HG03460 (cell line): ENCODE measurements at regions not wholly inside any gene's neighbourhood (a gene's known extent, or its start where the extent isn't known, plus 50 kb on each side); places are given as distances from the start of the nearest gene placed in this dataset.

Experiments
- ATAC-seq: cut with Tn5 transposase; IDR thresholded peaks from one replicate; pipeline ENCODE4 v1.9.1; 2021; ENCODE audit not compliant: unreplicated experiment

- no peak for ATAC-seq
Measured at GRCh38 chr3:29099296-29099695, 181.6 kb upstream of the RBMS3 start.

- ATAC-seq: no peak
Measured at GRCh38 chr3:29099775-29100174, 181.1 kb upstream of the RBMS3 start.

GRCh38 chr3:29100292-29100691 is 180.6 kb upstream of the RBMS3 start:
- no peak for ATAC-seq

GRCh38 chr3:29128001-29128400 is 152.9 kb upstream of the RBMS3 start:
- ATAC-seq: no peak

GRCh38 chr3:29137601-29138000 is 143.3 kb upstream of the RBMS3 start:
- ATAC-seq: no peak

GRCh38 chr3:29138171-29138570 is 142.7 kb upstream of the RBMS3 start:
- ATAC-seq: no peak

GRCh38 chr3:29140666-29141065 is 140.2 kb upstream of the RBMS3 start:
- ATAC-seq: no peak

- no peak for ATAC-seq
Measured at GRCh38 chr3:29141197-29141917, 139.5 kb upstream of the RBMS3 start.

GRCh38 chr3:29141918-29142275 is 139.0 kb upstream of the RBMS3 start:
- no peak for ATAC-seq

GRCh38 chr3:29143151-29143550 is 137.7 kb upstream of the RBMS3 start:
- ATAC-seq: no peak

- ATAC-seq: no peak
Measured at GRCh38 chr3:29144361-29144760, 136.5 kb upstream of the RBMS3 start.

GRCh38 chr3:29144807-29145206 is 136.1 kb upstream of the RBMS3 start:
- no peak for ATAC-seq

- no peak for ATAC-seq
Measured at GRCh38 chr3:29145360-29145759, 135.5 kb upstream of the RBMS3 start.

GRCh38 chr3:29152379-29152778 is 128.5 kb upstream of the RBMS3 start:
- no peak for ATAC-seq

GRCh38 chr3:29153811-29154210 is 127.1 kb upstream of the RBMS3 start:
- no peak for ATAC-seq

GRCh38 chr3:29156086-29156715 is 124.7 kb upstream of the RBMS3 start:
- no peak for ATAC-seq

- ATAC-seq: no peak
Measured at GRCh38 chr3:29164825-29165224, 116.0 kb upstream of the RBMS3 start.

GRCh38 chr3:29167180-29167579 is 113.7 kb upstream of the RBMS3 start:
- ATAC-seq: no peak

- ATAC-seq: no peak
Measured at GRCh38 chr3:29168081-29168480, 112.8 kb upstream of the RBMS3 start.

GRCh38 chr3:29168696-29169095 is 112.2 kb upstream of the RBMS3 start:
- ATAC-seq: no peak

- no peak for ATAC-seq
Measured at GRCh38 chr3:29169451-29169850, 111.4 kb upstream of the RBMS3 start.

GRCh38 chr3:29171043-29171990 is 109.6 kb upstream of the RBMS3 start:
- no peak for ATAC-seq
